HG03060 (cell line): ENCODE measurements at regions not wholly inside any gene's neighbourhood (a gene's known extent, or its start where the extent isn't known, plus 50 kb on each side); places are given as distances from the start of the nearest gene placed in this dataset.

Experiments used
- ATAC-seq: cut with Tn5 transposase; IDR thresholded peaks from one replicate; pipeline ENCODE4 v1.9.1; 2021; ENCODE audit warnings: low read depth, moderate number of reproducible peaks; ENCODE audit not compliant: unreplicated experiment

DNA sequence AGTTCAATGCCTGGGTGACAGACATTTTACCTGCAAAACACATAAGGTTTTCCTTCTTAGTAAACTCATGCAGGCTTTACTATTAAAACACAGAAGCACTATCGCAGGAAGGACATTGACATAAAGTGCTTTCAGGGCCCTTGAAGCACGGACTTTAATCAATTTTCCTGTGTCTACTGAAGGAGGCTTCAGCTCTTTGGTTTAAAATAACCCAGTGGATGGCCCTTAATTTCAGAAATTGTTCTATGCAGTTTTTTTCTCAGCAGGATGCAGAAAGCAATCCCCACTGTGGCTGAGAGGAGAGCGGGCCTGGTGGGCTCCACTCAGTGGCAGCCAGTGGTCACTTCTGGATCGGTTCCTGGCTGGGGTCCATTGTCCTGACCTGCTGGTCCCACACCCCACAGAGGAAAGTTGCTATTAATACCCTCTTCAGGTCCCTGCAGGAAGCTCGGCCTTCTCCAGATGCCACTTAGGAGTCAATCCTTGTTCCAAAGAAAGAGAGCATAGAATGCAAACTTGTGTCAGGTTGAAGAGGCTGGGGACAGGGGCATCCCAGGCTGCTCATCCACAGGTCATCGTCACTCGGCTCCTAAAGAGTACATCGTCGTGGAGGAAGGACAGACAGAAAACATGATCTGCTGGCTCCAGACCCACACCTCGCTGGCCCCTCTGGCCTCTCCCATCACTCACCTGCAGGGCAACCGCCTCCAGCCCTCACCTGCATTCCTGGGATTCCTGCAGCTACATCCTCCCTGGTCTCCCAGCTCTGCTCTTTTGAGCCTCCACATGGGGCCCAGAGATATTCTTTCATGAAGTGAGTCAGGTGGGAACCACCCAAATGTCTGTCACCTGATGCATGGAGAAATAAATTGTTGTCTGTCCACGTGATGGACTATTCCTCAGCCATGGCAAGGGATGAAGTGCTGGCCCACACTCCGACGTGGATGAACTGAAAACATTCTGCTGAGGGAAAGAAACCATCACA lies 153.1 kb downstream of the PSMG1 start:
- no peak for ATAC-seq

GRCh38 chr21:39029086-39029755 lies 154.0 kb downstream of the PSMG1 start:
- ATAC-seq = no peak

DNA sequence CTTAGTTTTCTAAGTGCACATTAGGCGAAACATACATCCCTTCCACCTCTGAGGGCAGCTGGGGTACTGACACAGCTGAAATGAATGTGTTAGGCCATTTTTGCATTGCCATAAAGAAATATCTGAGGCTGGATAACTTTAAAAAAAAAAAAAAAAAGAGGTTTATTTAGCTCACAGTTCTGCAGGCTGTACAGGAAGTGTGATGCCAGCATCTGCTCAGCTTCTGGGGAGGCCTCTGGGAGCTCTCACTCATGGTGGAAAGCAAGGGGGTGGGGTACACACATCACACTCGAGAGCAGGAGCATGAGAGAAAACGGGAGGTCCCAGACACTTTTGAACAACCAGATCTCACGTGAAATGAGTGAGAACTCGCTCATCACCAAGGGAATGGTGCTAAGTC lies 158.1 kb downstream of the PSMG1 start:
- ATAC-seq = no peak

DNA sequence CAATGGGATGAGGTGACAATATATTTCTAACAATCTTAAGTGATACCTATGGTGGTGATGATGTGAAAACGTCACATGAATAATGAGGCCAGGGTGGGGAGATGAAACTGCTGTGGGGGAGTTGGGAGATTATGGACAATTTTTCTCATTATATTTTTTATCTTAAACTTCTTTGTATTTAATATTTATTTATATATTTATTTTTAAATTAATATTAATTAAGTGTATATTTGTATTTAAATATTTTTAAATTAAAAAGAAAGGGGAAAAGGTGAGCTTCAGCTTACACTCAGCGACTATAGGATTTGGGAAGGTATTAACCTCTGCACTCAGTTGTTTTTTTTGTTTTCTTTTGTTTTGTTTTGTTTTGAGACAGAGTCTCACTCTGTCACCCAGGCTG lies 158.7 kb downstream of the PSMG1 start:
- no peak for ATAC-seq

DNA sequence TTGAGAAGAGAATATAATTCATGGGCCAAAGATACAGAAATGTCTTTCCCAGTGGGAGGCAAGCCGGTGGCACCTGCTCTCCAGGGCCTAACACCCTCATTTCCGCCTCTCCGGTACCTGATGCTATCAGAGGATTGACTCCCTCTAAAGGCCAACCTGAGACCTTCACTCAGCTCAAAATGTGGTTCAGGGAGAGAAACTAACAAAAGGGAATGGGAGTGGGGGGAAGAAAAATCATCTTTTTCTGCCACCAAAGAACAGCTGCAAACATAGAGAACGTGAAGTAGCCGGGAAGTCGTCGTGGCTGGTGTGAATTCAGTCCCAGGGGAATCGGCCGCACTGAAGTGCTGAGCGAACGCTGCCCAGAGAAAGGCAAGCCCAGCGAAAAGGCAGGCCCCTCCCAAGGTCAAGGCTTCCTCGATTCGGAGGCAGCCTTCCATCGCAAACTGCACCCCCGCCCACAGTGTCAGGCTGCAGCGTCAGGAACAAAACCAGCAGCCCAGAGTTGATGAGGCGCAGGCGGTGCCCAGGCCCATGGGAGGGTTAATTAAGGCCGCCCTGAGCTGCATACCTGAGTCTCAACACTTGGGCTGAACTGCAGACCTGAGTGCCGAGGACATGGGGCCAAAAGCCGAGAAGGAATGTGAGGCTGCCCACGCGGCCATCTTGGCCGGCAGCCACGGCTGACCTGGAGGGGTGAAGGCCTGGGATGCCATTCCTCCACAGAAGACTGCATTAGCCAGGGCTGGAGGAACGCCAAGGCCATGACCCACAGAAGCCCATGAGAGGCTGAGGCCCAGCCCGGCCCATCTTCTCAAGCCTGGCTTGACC lies 160.2 kb downstream of the PSMG1 start:
- ATAC-seq = no peak

DNA sequence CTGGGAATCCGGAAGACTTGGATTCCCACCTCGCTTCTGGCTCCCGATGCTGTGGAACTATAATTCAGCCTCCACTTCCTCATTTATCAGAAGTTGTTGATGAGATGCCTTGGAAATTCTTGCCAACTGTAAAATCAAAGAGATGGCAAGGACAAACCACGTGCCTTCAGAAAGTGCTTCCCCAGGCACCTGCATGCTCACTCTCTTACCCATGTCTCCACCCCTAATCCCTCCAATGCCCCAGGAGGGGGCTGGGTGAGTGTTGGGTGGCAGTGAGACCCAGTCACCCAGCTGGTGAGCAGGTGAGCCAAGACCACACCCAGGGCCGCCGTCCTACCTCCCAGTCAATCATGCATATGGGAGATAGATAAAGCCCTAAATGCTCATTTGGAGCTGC lies 160.8 kb downstream of the PSMG1 start:
- no peak for ATAC-seq

DNA sequence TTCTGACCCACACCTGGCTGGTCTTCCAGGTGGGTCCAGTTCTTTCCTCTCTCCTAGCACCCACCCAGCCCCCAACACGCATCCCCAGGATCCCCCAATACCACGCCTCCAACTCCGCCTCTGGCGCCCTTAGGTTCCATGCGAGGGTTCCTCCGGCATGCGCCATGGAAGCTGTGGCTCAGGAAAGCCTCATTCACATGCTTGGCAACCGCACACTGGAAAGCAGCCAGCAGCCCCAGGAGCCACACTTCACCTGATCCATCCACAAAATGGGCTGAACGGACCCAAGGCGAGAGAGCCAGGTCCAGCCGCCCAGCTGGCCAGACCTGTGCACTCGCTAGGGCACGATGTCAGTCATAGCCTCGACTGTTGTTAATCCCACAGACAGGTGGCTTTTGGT lies 161.2 kb downstream of the PSMG1 start:
- no peak for ATAC-seq

DNA sequence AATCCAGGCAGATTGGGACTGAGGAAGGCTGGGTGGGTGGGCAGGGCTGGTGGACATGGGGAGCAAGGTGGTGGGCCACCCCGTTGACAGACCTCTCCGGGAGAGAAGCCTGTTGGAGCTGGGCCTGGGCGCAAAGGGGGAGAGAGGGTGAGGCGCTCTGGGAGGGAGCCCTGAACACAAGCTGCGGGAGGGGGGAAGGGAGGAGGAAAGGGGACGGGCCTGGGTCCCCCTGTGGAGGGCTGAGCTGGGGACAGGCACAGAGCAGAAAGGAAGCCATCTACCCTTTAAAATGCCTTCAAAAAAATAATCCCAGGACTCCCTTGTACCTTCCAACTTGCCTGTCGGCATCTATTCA lies 161.8 kb downstream of the PSMG1 start:
- no peak for ATAC-seq

- ATAC-seq = no peak
These were observed 162.3 kb downstream of the PSMG1 start for GRCh38 chr21:39020751-39021477.

GRCh38 chr21:39018730-39019129 lies 164.5 kb downstream of the PSMG1 start:
- ATAC-seq = no peak

GRCh38 chr21:39016740-39017315 lies 166.4 kb downstream of the PSMG1 start:
- peak; percentile 93 for ATAC-seq

- no peak for ATAC-seq
These were observed 168.5 kb downstream of the PSMG1 start for GRCh38 chr21:39014747-39015146.

DNA sequence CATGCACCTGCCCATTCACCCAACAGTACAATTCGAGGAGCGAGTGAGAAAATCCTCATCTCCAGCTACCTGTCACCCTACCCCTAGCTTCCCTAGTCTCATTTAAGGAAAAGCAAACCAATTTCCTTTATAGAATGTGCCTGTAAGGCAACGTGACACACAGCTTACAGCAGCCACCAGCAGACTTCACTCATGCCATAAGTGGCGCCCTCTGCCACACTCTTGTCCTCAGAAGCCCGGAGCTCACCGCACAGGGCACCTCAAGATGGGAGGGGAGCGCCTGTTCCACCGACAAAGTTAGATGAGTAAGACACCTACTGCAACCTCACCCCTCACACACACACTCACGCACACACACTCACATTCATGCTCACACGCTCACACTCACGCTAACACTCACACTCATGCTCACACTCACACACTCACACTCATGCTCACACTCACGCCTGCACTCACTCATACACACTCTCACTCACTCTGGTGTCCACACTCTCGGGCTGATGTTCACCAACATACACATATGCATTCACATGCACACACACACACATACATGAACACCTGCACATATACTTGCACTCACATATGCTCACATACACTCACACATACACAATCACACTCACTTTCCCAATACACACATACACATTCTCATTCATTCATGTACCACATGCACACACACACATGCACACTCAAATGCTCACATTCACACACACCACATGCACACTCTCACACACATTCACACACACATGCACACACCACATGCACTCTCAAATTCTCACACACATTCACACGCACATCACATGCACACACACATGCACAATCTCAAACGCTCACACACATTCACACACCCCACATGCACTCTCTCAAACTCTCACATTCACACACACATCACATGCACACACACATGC lies 170.7 kb downstream of the PSMG1 start:
- no peak for ATAC-seq

DNA sequence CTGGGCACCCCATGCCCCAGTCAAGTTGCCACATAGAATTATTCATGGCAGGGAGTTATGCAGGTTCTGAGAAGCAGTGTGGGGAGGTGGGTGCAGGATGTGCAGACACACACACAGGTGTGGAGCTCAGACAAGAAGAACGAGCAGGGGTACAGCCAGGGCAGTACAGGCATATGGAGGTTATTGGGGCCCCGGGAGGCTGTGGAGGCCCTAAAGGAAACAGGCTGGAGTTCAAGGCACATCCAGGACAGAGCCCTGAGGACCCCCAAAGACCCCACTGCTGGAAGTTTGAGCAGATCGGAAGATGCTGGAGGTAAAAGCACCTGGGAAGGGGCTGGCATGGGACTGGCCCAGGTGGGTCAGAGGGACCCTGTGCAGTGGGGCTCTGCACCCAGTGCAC lies 171.3 kb downstream of the PSMG1 start:
- ATAC-seq = no peak

DNA sequence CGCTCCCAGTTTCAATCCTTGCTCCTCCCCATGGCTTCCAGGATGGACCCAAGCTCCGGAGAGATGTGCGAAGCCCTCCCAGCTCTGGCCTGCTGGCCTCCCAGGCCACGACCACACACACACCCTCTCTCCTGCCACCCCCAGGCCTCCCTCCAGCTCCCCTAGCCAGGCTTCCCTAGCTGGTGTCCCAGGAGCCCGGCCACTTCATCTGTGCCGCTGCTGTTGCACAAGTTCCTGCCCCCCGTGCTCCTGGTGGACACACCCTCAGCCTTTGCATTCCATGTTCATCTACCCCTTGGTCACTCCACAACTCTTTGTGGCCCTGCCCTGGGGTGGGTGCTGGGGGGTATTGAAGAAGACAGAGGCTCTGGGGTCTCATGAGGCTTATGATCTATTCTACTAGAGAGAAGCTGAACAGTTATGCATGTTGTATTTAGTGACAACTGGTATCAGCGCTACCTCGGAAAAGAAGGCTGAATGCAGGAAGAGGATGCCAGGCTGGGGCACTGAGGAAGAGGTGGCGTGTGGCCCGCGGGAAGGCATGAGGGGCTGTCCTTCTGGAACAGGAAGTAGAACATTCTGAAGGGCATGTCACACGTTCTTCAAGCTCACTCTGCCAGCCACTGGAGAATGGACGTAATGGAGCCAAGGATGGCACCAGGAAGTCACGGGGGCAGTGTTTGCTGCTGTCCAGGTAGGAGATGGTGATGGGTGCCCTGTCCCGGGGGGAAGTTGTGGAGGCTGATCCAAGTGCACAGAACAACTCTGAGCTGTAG lies 172.4 kb downstream of the PSMG1 start:
- ATAC-seq = no peak

GRCh38 chr21:39009587-39010225 lies 173.5 kb downstream of the PSMG1 start:
- no peak for ATAC-seq

- no peak for ATAC-seq
These were observed 175.3 kb downstream of the PSMG1 start for GRCh38 chr21:39007985-39008384.

DNA sequence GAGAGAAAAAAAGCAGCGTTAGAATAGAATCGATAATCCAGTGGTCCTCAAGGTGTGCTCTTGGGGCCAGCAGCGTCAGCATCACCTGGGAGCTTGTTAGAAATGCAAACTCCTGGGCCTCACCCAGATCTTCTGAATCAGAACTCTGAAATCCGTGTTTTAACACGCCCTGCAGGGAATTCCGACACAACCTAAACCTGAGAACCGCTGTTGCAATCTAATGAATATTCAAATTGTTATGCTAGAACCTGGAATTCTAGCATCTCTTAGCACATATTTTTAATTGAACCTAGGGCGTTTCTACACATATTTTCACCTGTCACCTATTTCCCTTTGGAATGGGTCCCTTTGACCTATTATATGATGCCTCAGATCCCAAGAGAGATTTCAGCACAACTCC lies 175.7 kb downstream of the PSMG1 start:
- ATAC-seq = no peak
